B cell (primary cell): ENCODE measurements at regions not wholly inside any gene's neighbourhood (a gene's known extent, or its start where the extent isn't known, plus 50 kb on each side); places are given as distances from the start of the nearest gene placed in this dataset.

Source experiments
- CTCF ChIP-seq: fragments of 200-600 bp; IDR thresholded peaks from one replicate; pipeline ENCODE4 v1.8.0; 2022; ENCODE audit warnings: antibody characterized with exemption, mild to moderate bottlenecking
- EZH2 ChIP-seq: IDR thresholded peaks from 2 replicates; pipeline ENCODE4 v1.6.1; 2012; ENCODE audit warnings: borderline replicate concordance, low read depth, mild to moderate bottlenecking, moderate library complexity, low read length; ENCODE audit not compliant: insufficient read depth, poor library complexity, severe bottlenecking

- TF ChIP-seq EZH2 (no peak), CTCF (no peak)
These were observed 171.1 kb downstream of the ABCC12 start for GRCh38 chr16:47984669-47985068.
